Right lobe of liver (tissue), 6 donors: ENCODE measurements at regions not wholly inside any gene's neighbourhood (a gene's known extent, or its start where the extent isn't known, plus 50 kb on each side); places are given as distances from the start of the nearest gene placed in this dataset.
"Not testable (repeated sequence)": the region's sequence is repeated elsewhere in the genome, so short reads cannot be mapped to it uniquely, and the experiment has no call there.

Source experiments
- ATAC-seq, 4 donors: fragments of 200-7000 bp; cut with Tn5 transposase; one replicate each; pipeline ENCODE4 v1.9.1; 2020; ENCODE audit warnings: mild to moderate bottlenecking in 4 of 4, moderate library complexity in 4 of 4
- DNase-seq, 3 donors: peaks; one replicate each; pipeline ENCODE4 v3.0.0-alpha.2; 2020
- H3K27ac ChIP-seq, 3 donors: fragments of 200-600 bp; one replicate each; pipeline ENCODE4 v1.8.0; 2022
- H3K27me3 ChIP-seq, 2 donors: fragments of 200-600 bp; one replicate each; pipeline ENCODE4 v1.8.0; 2022
- H3K36me3 ChIP-seq, 4 donors: fragments of 200-600 bp; sonication (generic) in 1 of 4; one replicate each; pipeline versions ENCODE4 v1.5.1 to v1.8.0; 2017 to 2022; ENCODE audit warnings: control low read depth in 1 of 4
- H3K4me1 ChIP-seq, 4 donors: fragments of 200-600 bp; sonication (generic) in 1 of 4; one replicate each; pipeline versions ENCODE4 v1.5.1 to v1.8.0; 2017 to 2022; ENCODE audit warnings: control low read depth in 1 of 4
- H3K4me3 ChIP-seq, 3 donors: fragments of 200-600 bp; one replicate each; pipeline ENCODE4 v1.8.0; 2022
- H3K9me3 ChIP-seq, 4 donors: fragments of 200-600 bp; sonication (generic) in 1 of 4; one replicate each; pipeline versions ENCODE4 v1.5.1 to v1.8.0; 2017 to 2022; ENCODE audit warnings: control low read depth in 1 of 4
- POLR2A ChIP-seq: fragments of 450-650 bp; IDR thresholded peaks from one replicate; pipeline ENCODE4 v1.6.1; 2017; ENCODE audit warnings: antibody characterized with exemption, mild to moderate bottlenecking
- WGBS: methylation state at CpG from one replicate; pipeline ENCODE4 v1.1.6; 2018; ENCODE audit warnings: low coverage, low lambda C conversion rate; ENCODE audit not compliant: insufficient coverage; ENCODE audit errors: missing lambda C conversion rate; 5-methylcytosine and 5-hydroxymethylcytosine counted together
- intact Hi-C, 2 donors: fragments of 100-400 bp; cut with DNase I; formaldehyde crosslinking; loops; one replicate each; pipeline versions ENCODE4 v1.11.2 to v1.14.1; 2022
- TF ChIP-seq, protein P1 (sequence below), 4 donors: fragments of 200-600 bp in 3 of 4; fragments of 450-650 bp in 1 of 4; IDR thresholded peaks; one replicate each; pipeline versions ENCODE4 v1.5.1 to v1.8.0; 2016 to 2022; ENCODE audit warnings: antibody characterized with exemption in 4 of 4, mild to moderate bottlenecking in 2 of 4
- donor health status: DM: no; HTN: yes; CAD: no.
- donor health status: DM: no; HTN: no; CAD: no.
- donor health status: DM: no; HTN: no; CAD: no.
- donor health status: DM: no; HTN: yes; CAD: no.
- donor health status: DM: no; HTN: yes; CAD: no.

- Histone ChIP-seq H3K9me3 (no peaks in the 10 kb centered on the region), H3K27ac (no peak overlapping the region), H3K4me3 (no peak overlapping the region), H3K27me3 (no peaks in the 10 kb centered on the region), H3K4me1 (no peaks in the 10 kb centered on the region), H3K36me3 (no peaks in the 10 kb centered on the region)
- ATAC-seq (no peak), DNase-seq (no peak)
- intact Hi-C loops = no loop called here
- TF ChIP-seq, protein P1, sequence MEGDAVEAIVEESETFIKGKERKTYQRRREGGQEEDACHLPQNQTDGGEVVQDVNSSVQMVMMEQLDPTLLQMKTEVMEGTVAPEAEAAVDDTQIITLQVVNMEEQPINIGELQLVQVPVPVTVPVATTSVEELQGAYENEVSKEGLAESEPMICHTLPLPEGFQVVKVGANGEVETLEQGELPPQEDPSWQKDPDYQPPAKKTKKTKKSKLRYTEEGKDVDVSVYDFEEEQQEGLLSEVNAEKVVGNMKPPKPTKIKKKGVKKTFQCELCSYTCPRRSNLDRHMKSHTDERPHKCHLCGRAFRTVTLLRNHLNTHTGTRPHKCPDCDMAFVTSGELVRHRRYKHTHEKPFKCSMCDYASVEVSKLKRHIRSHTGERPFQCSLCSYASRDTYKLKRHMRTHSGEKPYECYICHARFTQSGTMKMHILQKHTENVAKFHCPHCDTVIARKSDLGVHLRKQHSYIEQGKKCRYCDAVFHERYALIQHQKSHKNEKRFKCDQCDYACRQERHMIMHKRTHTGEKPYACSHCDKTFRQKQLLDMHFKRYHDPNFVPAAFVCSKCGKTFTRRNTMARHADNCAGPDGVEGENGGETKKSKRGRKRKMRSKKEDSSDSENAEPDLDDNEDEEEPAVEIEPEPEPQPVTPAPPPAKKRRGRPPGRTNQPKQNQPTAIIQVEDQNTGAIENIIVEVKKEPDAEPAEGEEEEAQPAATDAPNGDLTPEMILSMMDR (IDR thresholded peaks at IDR 0.05) = no peak
- TF ChIP-seq POLR2A = no peak
- WGBS = 64% methylated on average over 5 of the region's 5 CpGs
These were observed 458.7 kb downstream of the ZNF536 start for GRCh38 chr19:30830875-30831274.

- H3K9me3 ChIP-seq, H3K27ac ChIP-seq, H3K4me1 ChIP-seq, ATAC-seq, intact Hi-C loops, H3K4me3 ChIP-seq, H3K36me3 ChIP-seq, H3K27me3 ChIP-seq, DNase-seq: not testable (repeated sequence)
- WGBS = 63% methylated on average over 4 of the region's 5 CpGs
These were observed 453.3 kb downstream of the ZNF536 start for GRCh38 chr19:30825505-30825904.

DNA sequence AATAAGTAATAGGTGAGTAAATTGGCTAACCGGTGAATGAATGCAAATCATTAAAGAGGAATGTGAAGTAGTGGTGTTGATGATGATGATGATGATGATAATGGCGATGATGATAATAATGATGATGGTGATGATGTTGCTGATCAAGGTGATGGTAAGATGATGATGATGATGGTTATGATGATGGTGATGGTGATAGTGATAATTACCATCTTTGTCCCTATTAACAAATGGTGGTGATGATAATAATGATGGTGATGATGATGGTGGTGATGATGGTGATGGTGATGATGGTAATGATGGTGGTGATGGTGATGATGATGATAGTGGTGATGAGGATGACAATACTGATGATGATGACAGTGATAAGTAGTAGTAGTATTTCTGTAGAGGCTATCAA, 452.6 kb downstream of the ZNF536 start:
- ATAC-seq (no peak), DNase-seq (no peak)
- 76% methylated on average over 2 of the region's 2 CpGs for WGBS
- TF ChIP-seq, protein P1 (IDR thresholded peaks at IDR 0.05) = no peak
- no peak for TF ChIP-seq POLR2A
- H3K4me1 ChIP-seq = no peaks in the 10 kb centered on the region
- intact Hi-C loops = no loop called here
- no peaks in the 10 kb centered on the region for H3K27me3 ChIP-seq
- no peak overlapping the region for H3K4me3 ChIP-seq
- no peak overlapping the region for H3K27ac ChIP-seq
- H3K36me3 ChIP-seq = no peaks in the 10 kb centered on the region
- no peaks in the 10 kb centered on the region for H3K9me3 ChIP-seq

- 34% methylated on average over 3 of the region's 3 CpGs for WGBS
- no peak for TF ChIP-seq POLR2A
- TF ChIP-seq, protein P1 (IDR thresholded peaks at IDR 0.05) = no peak
- H3K4me3 ChIP-seq = no peak overlapping the region
- no peaks in the 10 kb centered on the region for H3K27me3 ChIP-seq
- intact Hi-C loops = no loop called here
- peak in 1 of 4 donors; percentile 64 for ATAC-seq
- H3K36me3 ChIP-seq = no peaks in the 10 kb centered on the region
- no peak for DNase-seq
- no peaks in the 10 kb centered on the region for H3K9me3 ChIP-seq
- no peak overlapping the region for H3K27ac ChIP-seq
- H3K4me1 ChIP-seq = no peaks in the 10 kb centered on the region
These were observed 445.9 kb downstream of the ZNF536 start for GRCh38 chr19:30817965-30818567.

DNA sequence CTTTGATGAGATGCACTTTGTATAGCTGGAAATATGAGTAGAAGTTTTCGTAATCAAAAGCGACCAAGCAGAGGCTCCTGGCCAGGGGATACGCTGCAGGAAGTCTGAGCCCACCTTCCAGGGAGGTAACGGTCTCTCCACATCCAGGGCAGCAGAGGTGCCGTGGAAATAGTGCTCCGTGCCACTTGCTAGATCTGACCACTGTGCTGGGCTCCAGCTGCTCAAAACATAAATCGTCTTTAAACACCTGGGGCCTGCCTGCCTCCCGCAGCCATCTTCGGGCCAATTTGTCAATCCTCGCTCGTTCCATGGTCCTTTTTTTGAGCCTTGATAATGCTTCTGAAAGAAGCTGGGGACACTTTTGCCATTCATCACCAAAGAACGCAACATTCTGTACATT, 445.0 kb downstream of the ZNF536 start:
- WGBS = 90% methylated on average over 9 of the region's 12 CpGs

More for the DNA sequence above, 445.0 kb downstream of the ZNF536 start:
- ATAC-seq = no peak
- TF ChIP-seq POLR2A = no peak
- TF ChIP-seq, protein P1 (IDR thresholded peaks at IDR 0.05) = no peak
- H3K27ac ChIP-seq = no peak overlapping the region
- DNase-seq = no peak
- no peak overlapping the region for H3K4me3 ChIP-seq
- H3K27me3 ChIP-seq = no peaks in the 10 kb centered on the region
- no peaks in the 10 kb centered on the region for H3K9me3 ChIP-seq
- intact Hi-C loops = no loop called here
- H3K4me1 ChIP-seq = no peaks in the 10 kb centered on the region
- H3K36me3 ChIP-seq = no peaks in the 10 kb centered on the region
